ENCODE measurements at regions not wholly inside any gene's neighbourhood (a gene's known extent, or its start where the extent isn't known, plus 50 kb on each side); places are given as distances from the start of the nearest gene placed in this dataset.

DNA sequence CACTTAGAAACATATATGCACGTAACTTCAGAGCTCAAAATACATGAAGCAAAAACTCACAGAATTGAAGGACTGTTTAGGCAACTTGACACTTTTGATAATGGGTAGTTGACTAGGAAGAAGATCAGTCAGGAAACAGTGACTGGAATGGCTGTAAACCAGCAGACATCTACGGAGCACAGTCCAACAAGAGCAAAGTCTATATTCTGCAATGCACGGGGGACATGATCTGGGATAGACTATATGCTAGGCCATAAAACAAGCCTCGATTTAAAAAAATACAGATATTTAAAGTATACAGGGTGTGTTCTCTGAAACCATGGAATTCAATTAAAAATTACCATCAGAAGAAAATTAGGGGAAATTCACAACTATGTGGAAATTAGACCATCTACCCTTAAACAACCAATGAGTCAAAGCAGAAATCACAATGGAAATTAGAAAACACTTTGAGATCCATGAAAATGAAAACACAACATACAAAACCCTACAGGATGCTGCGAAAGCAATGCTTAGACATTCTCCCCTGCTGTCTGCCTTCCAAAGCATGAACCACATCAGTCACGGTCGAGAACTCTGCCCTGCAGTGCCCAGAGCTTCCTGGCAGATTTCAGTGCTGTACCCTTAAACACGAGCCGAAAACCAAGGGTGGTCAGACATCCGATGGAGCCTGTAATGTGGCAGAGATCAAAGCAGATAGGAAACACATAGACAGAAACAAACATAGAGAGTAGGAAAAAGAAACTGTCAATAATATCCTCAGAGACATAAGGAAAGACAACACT lies 651.9 kb upstream of the HS6ST1 start:
- H3K4me2 ChIP-seq (ENCODE audit: low read depth, low read length) = no peak overlapping the region
- TF ChIP-seq, protein P1, sequence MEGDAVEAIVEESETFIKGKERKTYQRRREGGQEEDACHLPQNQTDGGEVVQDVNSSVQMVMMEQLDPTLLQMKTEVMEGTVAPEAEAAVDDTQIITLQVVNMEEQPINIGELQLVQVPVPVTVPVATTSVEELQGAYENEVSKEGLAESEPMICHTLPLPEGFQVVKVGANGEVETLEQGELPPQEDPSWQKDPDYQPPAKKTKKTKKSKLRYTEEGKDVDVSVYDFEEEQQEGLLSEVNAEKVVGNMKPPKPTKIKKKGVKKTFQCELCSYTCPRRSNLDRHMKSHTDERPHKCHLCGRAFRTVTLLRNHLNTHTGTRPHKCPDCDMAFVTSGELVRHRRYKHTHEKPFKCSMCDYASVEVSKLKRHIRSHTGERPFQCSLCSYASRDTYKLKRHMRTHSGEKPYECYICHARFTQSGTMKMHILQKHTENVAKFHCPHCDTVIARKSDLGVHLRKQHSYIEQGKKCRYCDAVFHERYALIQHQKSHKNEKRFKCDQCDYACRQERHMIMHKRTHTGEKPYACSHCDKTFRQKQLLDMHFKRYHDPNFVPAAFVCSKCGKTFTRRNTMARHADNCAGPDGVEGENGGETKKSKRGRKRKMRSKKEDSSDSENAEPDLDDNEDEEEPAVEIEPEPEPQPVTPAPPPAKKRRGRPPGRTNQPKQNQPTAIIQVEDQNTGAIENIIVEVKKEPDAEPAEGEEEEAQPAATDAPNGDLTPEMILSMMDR (IDR thresholded peaks at IDR 0.05; ENCODE audit: low read length) = no peak
- TF ChIP-seq EZH2phosphoT487 (IDR thresholded peaks at IDR 0.05; ENCODE audit: low read length) (no peak), EZH2 (optimal IDR thresholded peaks at IDR 0.05; ENCODE audit: low read depth, low read length) (no peak)
- no peaks in the 10 kb centered on the region for H3K9me3 ChIP-seq (replicated peaks; ENCODE audit: insufficient read depth, low read length)
- no peaks in the 10 kb centered on the region for H3K27me3 ChIP-seq (replicated peaks; ENCODE audit: insufficient read depth, low read length)
- no peak overlapping the region for H3K27ac ChIP-seq (ENCODE audit: low read length)
- H3K4me1 ChIP-seq (ENCODE audit: low read length) = no peaks in the 10 kb centered on the region
- H4K20me1 ChIP-seq (ENCODE audit: insufficient read depth, low read length) = no peaks in the 10 kb centered on the region
- H3K36me3 ChIP-seq (replicated peaks; ENCODE audit: insufficient read depth, low read length) = no peaks in the 10 kb centered on the region
- H3F3A ChIP-seq (ENCODE audit: insufficient read depth, low read length) = no peaks in the 10 kb centered on the region
- no peaks in the 10 kb centered on the region for H3K79me2 ChIP-seq (ENCODE audit: low read length)
- H3K9ac ChIP-seq (ENCODE audit: low read length) = no peak overlapping the region
- no peaks in the 10 kb centered on the region for H3K9me2 ChIP-seq (replicated peaks; ENCODE audit: insufficient read depth, low read length)
- no peak for DNase-seq
- H3K4me3 ChIP-seq (ENCODE audit: low read length) = no peak overlapping the region
- no peak overlapping the region for H2AFZ ChIP-seq (ENCODE audit: low read length)

DNA sequence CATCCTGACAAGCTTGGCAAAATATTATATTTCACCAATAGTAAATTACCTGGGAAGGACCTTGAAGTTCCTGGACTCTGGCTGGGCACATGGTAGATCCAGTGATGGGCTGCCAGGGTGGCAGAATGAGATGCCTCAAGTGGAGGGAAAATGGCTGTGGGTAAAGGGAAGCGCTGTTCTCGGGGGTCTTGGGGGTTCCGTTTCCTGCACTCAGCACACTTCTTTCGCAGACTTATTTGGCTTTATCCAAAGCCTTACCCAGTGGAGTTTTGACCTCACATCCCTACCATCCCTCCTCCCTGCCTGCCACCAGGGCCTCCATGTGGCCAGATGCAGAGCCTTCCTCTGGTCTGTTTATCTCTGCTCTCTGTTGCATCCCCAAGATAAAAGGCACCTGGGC lies 654.9 kb upstream of the HS6ST1 start:
- Histone ChIP-seq H3K4me2 (ENCODE audit: low read depth, low read length) (no peak overlapping the region), H3K27ac (ENCODE audit: low read length) (no peak overlapping the region), H3K9ac (ENCODE audit: low read length) (no peak overlapping the region), H3K4me3 (ENCODE audit: low read length) (no peak overlapping the region), H3F3A (ENCODE audit: insufficient read depth, low read length) (no peaks in the 10 kb centered on the region), H3K4me1 (ENCODE audit: low read length) (no peaks in the 10 kb centered on the region), H3K36me3 (replicated peaks; ENCODE audit: insufficient read depth, low read length) (no peaks in the 10 kb centered on the region), H4K20me1 (ENCODE audit: insufficient read depth, low read length) (no peaks in the 10 kb centered on the region), H2AFZ (ENCODE audit: low read length) (no peak overlapping the region), H3K9me2 (replicated peaks; ENCODE audit: insufficient read depth, low read length) (no peaks in the 10 kb centered on the region), H3K79me2 (ENCODE audit: low read length) (no peaks in the 10 kb centered on the region), H3K9me3 (replicated peaks; ENCODE audit: insufficient read depth, low read length) (no peaks in the 10 kb centered on the region), H3K27me3 (replicated peaks; ENCODE audit: insufficient read depth, low read length) (no peaks in the 10 kb centered on the region)
- DNase-seq = no peak
- TF ChIP-seq, protein P1 (IDR thresholded peaks at IDR 0.05; ENCODE audit: low read length) = no peak
- TF ChIP-seq EZH2phosphoT487 (IDR thresholded peaks at IDR 0.05; ENCODE audit: low read length) (no peak), EZH2 (optimal IDR thresholded peaks at IDR 0.05; ENCODE audit: low read depth, low read length) (no peak)

DNA sequence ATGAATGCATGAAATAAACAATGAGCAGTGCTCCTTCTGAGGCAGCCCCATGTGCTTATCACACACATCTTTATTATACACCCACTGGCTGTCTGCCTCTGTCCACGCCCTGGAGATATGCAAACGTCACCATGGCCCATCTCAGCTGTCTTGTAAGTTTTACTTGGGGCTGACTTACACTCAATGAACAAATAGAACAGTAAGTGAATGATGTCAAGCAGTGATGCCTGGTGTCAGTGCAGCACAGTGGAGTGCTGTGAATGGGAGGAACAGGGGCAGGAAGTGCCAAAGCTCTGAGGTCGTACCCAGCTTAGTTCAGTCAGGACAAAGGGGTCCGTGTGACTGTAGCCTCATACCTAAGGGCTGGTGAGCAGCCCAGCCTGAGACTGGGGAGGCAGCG lies 659.5 kb upstream of the HS6ST1 start:
- TF ChIP-seq EZH2phosphoT487 (IDR thresholded peaks at IDR 0.05; ENCODE audit: low read length) = no peak
- TF ChIP-seq, protein P1 (IDR thresholded peaks at IDR 0.05; ENCODE audit: low read length) = no peak
- Histone ChIP-seq H3K4me3 (ENCODE audit: low read length) (no peak overlapping the region), H3K79me2 (ENCODE audit: low read length) (no peaks in the 10 kb centered on the region), H3F3A (ENCODE audit: insufficient read depth, low read length) (no peaks in the 10 kb centered on the region), H3K36me3 (replicated peaks; ENCODE audit: insufficient read depth, low read length) (no peaks in the 10 kb centered on the region), H3K4me2 (ENCODE audit: low read depth, low read length) (no peak overlapping the region), H2AFZ (ENCODE audit: low read length) (no peak overlapping the region), H3K4me1 (ENCODE audit: low read length) (no peaks in the 10 kb centered on the region), H4K20me1 (ENCODE audit: insufficient read depth, low read length) (no peaks in the 10 kb centered on the region), H3K9me3 (replicated peaks; ENCODE audit: insufficient read depth, low read length) (no peaks in the 10 kb centered on the region), H3K27ac (ENCODE audit: low read length) (no peak overlapping the region), H3K9me2 (replicated peaks; ENCODE audit: insufficient read depth, low read length) (no peaks in the 10 kb centered on the region), H3K27me3 (replicated peaks; ENCODE audit: insufficient read depth, low read length) (no peaks in the 10 kb centered on the region), H3K9ac (ENCODE audit: low read length) (no peak overlapping the region)
- DNase-seq = no peak
